Peyer's patch (tissue), 4 donors: ENCODE measurements at regions not wholly inside any gene's neighbourhood (a gene's known extent, or its start where the extent isn't known, plus 50 kb on each side); places are given as distances from the start of the nearest gene placed in this dataset.

Source experiments
- DNase-seq, 3 donors: peaks; one replicate each; pipeline ENCODE4 v3.0.0-alpha.2; 2017 to 2019
- H3K27ac ChIP-seq, 4 donors: fragments of 200-600 bp; sonication (generic); one replicate each; pipeline ENCODE4 v1.5.1; 2016 to 2019
- H3K27me3 ChIP-seq, 2 donors: fragments of 200-600 bp; sonication (generic); one replicate each; pipeline ENCODE4 v1.5.1; 2019
- H3K36me3 ChIP-seq, 3 donors: fragments of 200-600 bp; sonication (generic); one replicate each; pipeline ENCODE4 v1.5.1; 2016 to 2019
- H3K4me1 ChIP-seq, 4 donors: fragments of 200-600 bp; sonication (generic); one replicate each; pipeline ENCODE4 v1.5.1; 2016 to 2019
- H3K4me3 ChIP-seq, 4 donors: fragments of 200-600 bp; sonication (generic); 1 replicate in 3 of 4; 2 replicates in 1 of 4; pipeline ENCODE4 v1.5.1; 2016 to 2019; ENCODE audit warnings: mild to moderate bottlenecking in 1 of 4
- H3K9me3 ChIP-seq, 4 donors: fragments of 200-600 bp; sonication (generic); one replicate each; pipeline ENCODE4 v1.5.1; 2016 to 2019; ENCODE audit warnings: mild to moderate bottlenecking in 1 of 4
- POLR2A ChIP-seq, 2 donors: fragments of 450-650 bp; IDR thresholded peaks; one replicate each; pipeline ENCODE4 v1.5.1; 2017; ENCODE audit warnings: antibody characterized with exemption in 2 of 2, mild to moderate bottlenecking in 2 of 2, moderate library complexity in 2 of 2
- TF ChIP-seq, protein P1 (sequence below), 6 experiments: fragments of 450-650 bp in 4 of 6; fragments of 200-600 bp in 2 of 6; sonication (generic) in 1 of 6; IDR thresholded peaks; one replicate each; pipeline ENCODE4 v1.5.1; 2017 to 2019; ENCODE audit warnings: antibody characterized with exemption in 6 of 6, mild to moderate bottlenecking in 3 of 6, moderate library complexity in 1 of 6

DNA sequence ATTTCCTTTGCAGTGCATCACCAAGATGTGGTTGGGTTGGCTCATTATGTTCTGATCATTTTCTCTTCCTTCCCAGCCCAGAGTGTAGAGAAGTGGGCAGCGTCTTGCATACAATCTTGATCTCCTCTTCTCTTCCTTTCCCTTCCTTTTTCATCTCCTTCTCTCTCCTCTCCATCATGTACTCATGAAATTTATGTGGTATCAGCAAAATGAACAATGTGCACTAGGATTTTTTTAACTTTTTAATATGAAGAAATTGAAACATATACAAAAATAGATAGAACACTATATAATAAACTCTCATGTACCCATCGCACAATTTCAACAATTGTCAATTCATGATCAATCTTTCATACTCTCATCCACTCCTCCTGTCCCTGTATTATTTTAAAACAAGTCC, 593.5 kb downstream of the BCOR start:
- H3K4me1 ChIP-seq = no peaks in the 10 kb centered on the region
- peaks cover 0 to 5% (median 0%) of the 10 kb centered on the region in 4 donors for H3K9me3 ChIP-seq
- TF ChIP-seq, protein P1, sequence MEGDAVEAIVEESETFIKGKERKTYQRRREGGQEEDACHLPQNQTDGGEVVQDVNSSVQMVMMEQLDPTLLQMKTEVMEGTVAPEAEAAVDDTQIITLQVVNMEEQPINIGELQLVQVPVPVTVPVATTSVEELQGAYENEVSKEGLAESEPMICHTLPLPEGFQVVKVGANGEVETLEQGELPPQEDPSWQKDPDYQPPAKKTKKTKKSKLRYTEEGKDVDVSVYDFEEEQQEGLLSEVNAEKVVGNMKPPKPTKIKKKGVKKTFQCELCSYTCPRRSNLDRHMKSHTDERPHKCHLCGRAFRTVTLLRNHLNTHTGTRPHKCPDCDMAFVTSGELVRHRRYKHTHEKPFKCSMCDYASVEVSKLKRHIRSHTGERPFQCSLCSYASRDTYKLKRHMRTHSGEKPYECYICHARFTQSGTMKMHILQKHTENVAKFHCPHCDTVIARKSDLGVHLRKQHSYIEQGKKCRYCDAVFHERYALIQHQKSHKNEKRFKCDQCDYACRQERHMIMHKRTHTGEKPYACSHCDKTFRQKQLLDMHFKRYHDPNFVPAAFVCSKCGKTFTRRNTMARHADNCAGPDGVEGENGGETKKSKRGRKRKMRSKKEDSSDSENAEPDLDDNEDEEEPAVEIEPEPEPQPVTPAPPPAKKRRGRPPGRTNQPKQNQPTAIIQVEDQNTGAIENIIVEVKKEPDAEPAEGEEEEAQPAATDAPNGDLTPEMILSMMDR (IDR thresholded peaks at IDR 0.05) = no peak
- TF ChIP-seq POLR2A (IDR thresholded peaks at IDR 0.05) = no peak
- no peaks in the 10 kb centered on the region for H3K27me3 ChIP-seq
- no peaks in the 10 kb centered on the region for H3K36me3 ChIP-seq
- H3K4me3 ChIP-seq = no peak overlapping the region
- DNase-seq = no peak
- H3K27ac ChIP-seq = no peak overlapping the region

DNA sequence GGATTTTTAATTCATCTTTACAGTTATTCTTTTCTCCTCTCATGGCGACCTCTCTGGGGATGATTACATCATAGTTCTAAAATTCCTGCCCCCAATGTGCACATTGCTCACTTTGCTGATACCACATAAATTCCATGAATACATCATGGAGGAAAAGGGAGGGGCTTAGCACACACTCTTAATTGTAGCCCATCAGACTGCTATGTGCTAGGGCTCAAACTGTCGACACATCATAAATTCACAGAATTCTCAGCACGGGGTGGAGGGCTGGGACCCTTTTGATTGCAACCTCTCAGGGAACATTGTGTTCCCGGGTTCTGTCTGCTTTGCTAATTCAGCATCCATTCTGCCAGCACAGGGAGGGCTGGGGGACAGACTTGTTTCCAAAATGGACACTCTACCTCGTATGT, 592.9 kb downstream of the BCOR start:
- Histone ChIP-seq H3K4me1 (no peaks in the 10 kb centered on the region), H3K36me3 (no peaks in the 10 kb centered on the region), H3K4me3 (no peak overlapping the region), H3K27ac (no peak overlapping the region), H3K9me3 (peaks cover 0 to 10% (median 0%) of the 10 kb centered on the region in 4 donors), H3K27me3 (no peaks in the 10 kb centered on the region)
- no peak for TF ChIP-seq POLR2A (IDR thresholded peaks at IDR 0.05)
- TF ChIP-seq, protein P1 (IDR thresholded peaks at IDR 0.05) = no peak
- DNase-seq = no peak

DNA sequence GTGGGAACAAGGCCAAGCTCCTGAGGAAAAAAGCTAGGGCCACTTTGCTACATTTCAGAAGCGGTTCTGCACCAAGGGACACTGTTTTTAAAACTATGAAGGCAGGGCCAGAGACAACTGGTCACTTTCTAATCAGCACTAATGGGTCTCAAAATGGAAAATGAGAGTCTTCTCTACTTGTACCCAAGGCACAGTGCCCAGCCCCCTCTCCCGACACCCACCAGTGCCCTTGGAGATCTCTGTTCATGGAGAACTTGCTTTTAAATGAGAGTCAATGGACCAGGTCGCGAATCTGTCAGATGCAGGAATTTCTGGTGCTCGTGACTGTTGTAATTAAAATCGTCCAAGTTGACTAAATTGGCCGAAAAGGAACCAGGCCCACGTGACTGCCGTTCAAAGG, 591.6 kb downstream of the BCOR start:
- Histone ChIP-seq H3K9me3 (peaks cover 0 to 10% (median 0%) of the 10 kb centered on the region in 4 donors), H3K4me1 (no peaks in the 10 kb centered on the region), H3K4me3 (no peak overlapping the region), H3K27ac (no peak overlapping the region), H3K27me3 (no peaks in the 10 kb centered on the region), H3K36me3 (no peaks in the 10 kb centered on the region)
- no peak for DNase-seq
- TF ChIP-seq, protein P1 (IDR thresholded peaks at IDR 0.05) = no peak
- no peak for TF ChIP-seq POLR2A (IDR thresholded peaks at IDR 0.05)

DNA sequence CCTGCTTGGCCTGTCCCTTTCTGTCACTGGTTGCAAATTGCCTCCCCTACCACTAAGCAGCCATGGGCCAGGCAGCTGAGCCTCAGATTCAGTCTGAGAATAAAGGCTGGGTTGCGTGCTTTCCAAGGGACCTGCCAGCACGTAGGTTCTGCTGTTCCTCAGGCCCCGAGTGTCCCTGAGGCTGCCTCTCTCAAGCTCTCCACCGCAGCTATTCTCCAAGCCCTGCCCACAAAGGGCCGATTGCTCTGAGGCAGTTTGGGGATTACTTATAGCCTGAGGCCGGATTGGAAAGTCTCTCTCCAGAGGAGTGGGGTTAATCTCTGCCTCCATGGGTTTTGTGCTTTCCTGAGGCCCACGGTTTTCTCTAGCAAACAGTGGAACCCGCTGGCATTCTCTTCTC, 590.7 kb downstream of the BCOR start:
- Histone ChIP-seq H3K9me3 (peaks cover 0 to 10% (median 0%) of the 10 kb centered on the region in 4 donors), H3K27me3 (no peaks in the 10 kb centered on the region), H3K27ac (no peak overlapping the region), H3K4me1 (no peaks in the 10 kb centered on the region), H3K36me3 (no peaks in the 10 kb centered on the region), H3K4me3 (no peak overlapping the region)
- no peak for DNase-seq
- no peak for TF ChIP-seq POLR2A (IDR thresholded peaks at IDR 0.05)
- TF ChIP-seq, protein P1 (IDR thresholded peaks at IDR 0.05) = no peak

DNA sequence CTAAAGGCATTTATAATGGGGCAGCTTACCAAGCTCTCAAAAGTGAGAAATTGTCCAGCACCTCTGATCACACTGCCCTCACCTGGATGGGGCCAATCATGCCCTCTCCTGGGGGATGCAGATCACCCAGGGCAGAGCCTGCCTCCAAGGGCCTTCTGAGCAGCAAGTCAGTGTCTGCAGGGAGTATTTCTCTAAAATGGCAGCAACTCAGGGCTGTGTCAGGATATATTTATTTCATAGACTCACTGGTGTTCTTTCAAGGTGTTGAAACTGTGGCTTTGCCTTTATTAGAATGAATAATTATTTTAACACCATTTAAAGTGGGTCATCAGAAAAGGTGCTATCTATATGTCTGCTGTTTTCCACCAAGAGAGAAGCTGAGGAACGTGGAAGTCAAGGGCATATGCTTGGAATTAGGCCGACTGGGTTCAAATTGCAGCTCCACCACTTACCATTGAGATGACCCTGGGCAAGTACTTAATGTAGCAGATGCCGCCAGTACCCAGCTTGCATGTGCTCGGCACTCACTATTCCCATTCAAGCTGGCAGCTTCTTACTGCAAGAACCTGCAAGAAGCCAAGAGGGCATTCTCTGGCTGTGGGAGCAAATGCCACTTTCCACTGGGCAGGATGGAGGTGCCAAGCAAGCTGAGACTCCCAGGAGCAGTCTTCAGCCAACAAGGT, 590.0 kb downstream of the BCOR start:
- Histone ChIP-seq H3K27me3 (no peaks in the 10 kb centered on the region), H3K9me3 (peaks cover 0 to 10% (median 0%) of the 10 kb centered on the region in 4 donors), H3K4me1 (no peaks in the 10 kb centered on the region), H3K36me3 (no peaks in the 10 kb centered on the region), H3K4me3 (no peak overlapping the region), H3K27ac (no peak overlapping the region)
- DNase-seq = no peak
- TF ChIP-seq POLR2A (IDR thresholded peaks at IDR 0.05) = no peak
- TF ChIP-seq, protein P1 (IDR thresholded peaks at IDR 0.05) = no peak
